ENCODE measurements at regions not wholly inside any gene's neighbourhood (a gene's known extent, or its start where the extent isn't known, plus 50 kb on each side); places are given as distances from the start of the nearest gene placed in this dataset.

GRCh38 chr14:98292191-98292590, 979.8 kb downstream of the BCL11B start:
- no peak for DNase-seq

- DNase-seq, result no peak
Observed at GRCh38 chr14:98293576-98293975, 978.4 kb downstream of the BCL11B start.

GRCh38 chr14:98296895-98297294, 975.1 kb downstream of the BCL11B start:
- DNase-seq, result no peak

- no peak for DNase-seq
Observed at GRCh38 chr14:98297567-98297966, 974.4 kb downstream of the BCL11B start.

GRCh38 chr14:98298481-98299244, 973.3 kb downstream of the BCL11B start:
- DNase-seq, result no peak

- no peak for DNase-seq
Observed at GRCh38 chr14:98301681-98302080, 970.3 kb downstream of the BCL11B start.

- no peak for DNase-seq
Observed at GRCh38 chr14:98304574-98304973, 967.4 kb downstream of the BCL11B start.

GRCh38 chr14:98309591-98309990, 962.4 kb downstream of the BCL11B start:
- no peak for DNase-seq

- no peak for DNase-seq
Observed at GRCh38 chr14:98312006-98312405, 960.0 kb downstream of the BCL11B start.

GRCh38 chr14:98321841-98322240, 950.2 kb downstream of the BCL11B start:
- no peak for DNase-seq

- DNase-seq, result no peak
Observed at GRCh38 chr14:98323836-98324235, 948.2 kb downstream of the BCL11B start.

GRCh38 chr14:98325761-98326160, 946.2 kb downstream of the BCL11B start:
- no peak for DNase-seq

- no peak for DNase-seq
Observed at GRCh38 chr14:98328496-98328895, 943.5 kb downstream of the BCL11B start.

- DNase-seq, result no peak
Observed at GRCh38 chr14:98334186-98334585, 937.8 kb downstream of the BCL11B start.

- DNase-seq, result no peak
Observed at GRCh38 chr14:98341211-98341610, 930.8 kb downstream of the BCL11B start.

GRCh38 chr14:98345161-98345560, 926.8 kb downstream of the BCL11B start:
- DNase-seq, result no peak

- no peak for DNase-seq
Observed at GRCh38 chr14:98347686-98348085, 924.3 kb downstream of the BCL11B start.

- no peak for DNase-seq
Observed at GRCh38 chr14:98348505-98348904, 923.5 kb downstream of the BCL11B start.

GRCh38 chr14:98350213-98350612, 921.8 kb downstream of the BCL11B start:
- no peak for DNase-seq

- no peak for DNase-seq
Observed at GRCh38 chr14:98364961-98365360, 907.0 kb downstream of the BCL11B start.

- DNase-seq, result no peak
Observed at GRCh38 chr14:98366429-98366828, 905.6 kb downstream of the BCL11B start.

- no peak for DNase-seq
Observed at GRCh38 chr14:98368221-98368620, 903.8 kb downstream of the BCL11B start.

GRCh38 chr14:98368916-98369315, 903.1 kb downstream of the BCL11B start:
- no peak for DNase-seq

- DNase-seq, result no peak
Observed at GRCh38 chr14:98369344-98369743, 902.7 kb downstream of the BCL11B start.

GRCh38 chr14:98370352-98370751, 901.6 kb downstream of the BCL11B start:
- DNase-seq, result no peak
